Myocyte (in vitro differentiated cells): ENCODE measurements at regions not wholly inside any gene's neighbourhood (a gene's known extent, or its start where the extent isn't known, plus 50 kb on each side); places are given as distances from the start of the nearest gene placed in this dataset.
A peak's percentile ranks its signal among the peaks of the same experiment; 100 is the strongest.

ENCODE experiments used
- DNase-seq: peaks from one replicate; pipeline ENCODE4 v3.0.0-alpha.2; 2012; ENCODE audit warnings: low read depth

DNA sequence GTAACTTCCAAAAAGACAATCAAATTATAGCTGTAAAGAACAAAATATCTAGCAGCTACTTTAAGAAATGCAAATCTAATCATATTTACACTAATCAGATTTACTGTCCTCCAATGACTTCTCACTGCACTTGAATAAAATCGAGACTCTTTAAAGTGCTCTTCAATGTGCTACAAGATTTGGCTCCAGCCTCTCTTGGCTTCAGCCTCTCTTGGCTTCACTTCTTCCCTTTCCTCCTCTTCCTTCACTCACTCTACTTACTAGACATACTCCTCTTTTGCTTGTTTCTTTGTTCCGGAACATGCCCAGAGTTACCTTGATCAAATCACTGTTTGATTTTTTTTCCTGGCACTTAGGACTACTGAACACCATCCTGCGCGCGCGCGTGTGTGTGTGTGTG, 495.4 kb downstream of the LMO7 start:
- no peak for DNase-seq

GRCh38 chr13:76129305-76130000, 493.3 kb downstream of the LMO7 start:
- DNase-seq = no peak

GRCh38 chr13:76127922-76128321, 491.8 kb downstream of the LMO7 start:
- DNase-seq = no peak

DNA sequence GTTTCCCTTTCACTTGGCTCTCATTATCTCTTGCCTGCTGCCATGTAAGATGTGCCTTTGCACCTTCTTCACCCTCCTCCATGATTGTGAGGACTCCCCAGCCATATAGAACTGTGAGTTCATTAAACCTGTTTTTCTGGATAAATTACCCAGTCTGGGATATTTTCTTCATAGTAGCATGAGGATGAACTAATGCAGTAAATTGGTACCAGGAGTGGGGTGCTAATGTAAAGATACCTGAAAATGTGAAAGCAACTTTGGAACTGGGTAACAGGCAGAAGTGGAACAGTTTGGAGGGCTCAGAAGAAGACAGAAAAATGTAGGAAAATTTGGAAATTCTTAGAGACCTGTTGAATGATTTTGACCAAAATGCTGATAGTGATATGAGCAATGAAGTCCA, 487.4 kb downstream of the LMO7 start:
- no peak for DNase-seq

GRCh38 chr13:76116751-76117360, 480.7 kb downstream of the LMO7 start:
- DNase-seq = no peak

DNA sequence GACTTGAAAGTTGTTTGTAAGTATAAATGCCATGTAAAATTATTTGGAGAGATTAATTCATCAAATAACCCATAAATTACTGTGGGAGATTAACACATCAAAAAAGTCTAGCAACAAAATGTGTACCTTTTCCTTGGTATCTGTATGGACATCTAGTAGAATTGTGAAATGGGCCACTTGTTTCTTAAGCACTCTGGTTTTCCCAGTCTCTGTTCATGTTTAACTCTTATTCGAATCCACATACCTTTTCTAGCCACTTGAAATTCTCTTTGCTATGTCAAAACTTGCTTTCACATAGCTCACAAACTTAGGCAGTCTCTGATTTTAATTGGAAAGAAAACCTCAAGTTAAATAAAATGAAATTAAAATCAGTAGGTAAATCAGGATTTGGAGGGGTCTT, 470.6 kb downstream of the LMO7 start:
- DNase-seq = no peak

- no peak for DNase-seq
Observed at GRCh38 chr13:76094645-76095044, 458.5 kb downstream of the LMO7 start.

DNA sequence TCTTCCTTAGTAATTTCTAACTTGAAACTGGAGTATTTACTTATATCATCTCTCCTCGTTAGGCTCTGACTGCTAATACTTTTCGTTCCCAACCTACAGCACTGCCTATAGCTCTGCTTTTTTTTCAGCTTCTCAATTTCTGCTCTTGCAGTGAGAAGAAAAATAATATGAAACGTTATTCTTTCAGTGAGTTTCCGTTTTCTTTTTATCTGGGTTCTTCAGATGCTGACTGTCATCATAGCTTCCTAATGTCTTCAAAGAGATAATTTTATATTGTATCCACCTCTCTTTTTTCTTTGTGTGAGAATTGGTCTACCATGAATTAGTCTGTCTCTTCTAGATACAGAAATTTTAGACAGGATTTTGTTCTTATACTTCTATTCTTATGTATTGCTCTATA, 454.9 kb downstream of the LMO7 start:
- DNase-seq = no peak

GRCh38 chr13:76086729-76087128, 450.6 kb downstream of the LMO7 start:
- no peak for DNase-seq

DNA sequence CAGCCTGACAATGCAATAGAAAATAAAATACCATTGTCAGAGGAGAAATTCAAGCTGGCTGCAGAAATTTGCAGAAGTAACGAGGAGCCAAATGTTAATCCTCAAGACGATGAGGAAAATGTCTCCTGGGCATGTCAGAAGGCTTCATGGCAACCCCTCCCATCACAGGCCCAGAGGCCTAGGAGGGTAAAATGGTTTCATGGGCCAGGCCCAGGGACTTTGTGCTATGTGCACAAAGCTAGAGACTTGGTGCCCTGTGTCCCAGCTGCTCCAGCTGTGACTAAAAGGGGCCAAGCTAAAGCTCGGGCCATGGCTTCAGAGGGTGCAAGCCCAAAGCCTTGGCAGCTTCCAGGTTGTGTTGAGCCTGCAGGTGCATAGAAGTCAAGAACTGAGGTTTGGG, 431.7 kb downstream of the LMO7 start:
- DNase-seq = no peak

DNA sequence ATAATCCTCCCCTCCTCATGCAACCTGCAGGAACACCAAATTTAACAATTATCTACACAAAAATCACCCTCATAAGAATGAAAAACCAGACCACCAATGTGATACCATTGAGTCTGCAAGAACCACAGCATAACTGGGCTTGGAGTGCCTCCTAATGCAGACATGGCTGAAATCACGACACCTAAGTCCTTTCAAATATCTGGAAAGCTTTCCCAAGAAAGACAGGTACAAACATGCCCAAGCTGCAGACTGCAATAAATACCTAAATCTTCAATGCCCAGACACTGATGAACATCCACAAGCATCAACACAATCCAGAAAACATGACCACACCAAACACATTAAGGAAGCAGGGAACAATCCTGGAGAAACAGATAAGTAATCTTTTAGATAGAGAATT, 417.1 kb downstream of the LMO7 start:
- no peak for DNase-seq

DNA sequence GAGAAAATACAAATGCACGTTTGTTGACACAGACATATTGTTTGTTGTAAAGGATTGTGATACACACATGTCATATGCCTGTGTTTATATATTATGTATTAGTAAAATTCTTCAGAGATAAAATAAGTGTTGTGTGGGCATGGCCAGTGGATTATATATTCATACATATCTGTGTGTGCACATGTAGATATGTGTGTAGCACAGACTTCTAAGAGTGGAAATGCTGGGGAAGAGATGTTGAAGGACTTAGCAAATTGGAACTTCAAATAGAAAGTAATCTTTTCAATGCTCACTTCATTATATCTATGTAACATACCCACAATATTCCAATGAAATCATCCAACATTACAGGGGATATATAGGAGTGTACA, 413.2 kb downstream of the LMO7 start:
- DNase-seq = no peak

GRCh38 chr13:76048675-76049375, 412.7 kb downstream of the LMO7 start:
- DNase-seq = peak; percentile 29

GRCh38 chr13:76048131-76048530, 412.0 kb downstream of the LMO7 start:
- DNase-seq = peak; percentile 55

- DNase-seq = no peak
Observed at GRCh38 chr13:76043874-76044273, 407.7 kb downstream of the LMO7 start.

GRCh38 chr13:76038920-76039716, 403.0 kb downstream of the LMO7 start:
- DNase-seq = peak; percentile 17

DNA sequence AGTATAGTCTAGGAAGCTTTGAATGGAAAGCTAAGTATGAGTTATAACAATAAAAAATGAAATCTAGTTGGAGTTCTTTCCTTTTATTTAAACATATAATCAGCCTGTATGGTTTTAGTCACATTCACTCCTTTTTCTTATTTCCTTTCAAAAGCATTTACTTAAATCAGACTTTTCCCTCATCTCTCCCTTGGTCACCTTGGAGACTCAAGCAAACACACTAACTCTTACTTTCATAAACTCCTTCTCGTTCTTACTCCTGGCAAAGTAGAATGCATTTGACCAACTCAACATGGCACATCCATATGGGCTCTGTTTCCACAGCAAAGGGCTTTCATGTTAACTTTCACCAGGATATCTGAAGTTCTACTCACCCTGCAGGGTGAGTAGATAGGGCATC, 400.0 kb downstream of the LMO7 start:
- peak; percentile 14 for DNase-seq

- DNase-seq = no peak
Observed at GRCh38 chr13:76035711-76036110, 399.6 kb downstream of the LMO7 start.

- no peak for DNase-seq
Observed at GRCh38 chr13:76029706-76030105, 393.6 kb downstream of the LMO7 start.

DNA sequence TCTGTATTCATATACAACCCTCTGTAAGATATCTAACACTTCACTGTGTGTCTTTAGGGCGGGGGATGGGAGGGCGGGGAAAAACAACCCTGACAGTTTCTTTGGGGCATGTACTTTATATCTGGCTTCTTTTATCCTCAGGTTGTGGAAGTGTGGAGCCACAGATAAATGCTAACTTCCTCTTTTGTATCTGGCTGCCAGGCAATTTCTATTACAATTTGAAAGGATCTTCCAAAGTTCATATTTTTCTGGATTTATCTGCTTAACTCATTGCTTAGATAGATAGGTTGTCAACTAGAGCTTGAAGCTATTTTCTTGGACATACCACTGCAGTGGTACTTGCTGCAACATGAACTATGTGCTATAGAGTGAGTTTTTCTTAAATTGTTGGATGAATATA, 393.0 kb downstream of the LMO7 start:
- no peak for DNase-seq

GRCh38 chr13:76027131-76027530, 391.0 kb downstream of the LMO7 start:
- no peak for DNase-seq

DNA sequence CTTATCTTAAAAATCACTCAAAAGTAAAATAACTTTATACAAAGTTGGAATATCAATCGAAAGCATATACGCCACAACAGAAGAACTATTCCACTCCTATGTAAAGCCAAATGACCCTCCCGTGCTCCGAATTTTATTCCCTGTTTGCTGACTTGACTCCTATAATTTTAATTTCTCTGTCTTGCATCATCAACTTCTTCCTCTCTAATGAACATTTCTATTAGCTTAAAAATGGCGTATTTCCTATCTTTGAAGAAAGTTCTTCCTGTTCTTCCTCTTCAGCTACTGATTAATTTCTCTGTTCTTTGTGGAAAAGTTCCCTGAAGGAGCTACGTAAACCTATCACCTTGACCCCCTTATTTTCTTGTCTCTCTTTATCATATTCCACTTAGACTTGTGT, 389.3 kb downstream of the LMO7 start:
- no peak for DNase-seq
